ENCODE measurements at regions not wholly inside any gene's neighbourhood (a gene's known extent, or its start where the extent isn't known, plus 50 kb on each side); places are given as distances from the start of the nearest gene placed in this dataset.

DNA sequence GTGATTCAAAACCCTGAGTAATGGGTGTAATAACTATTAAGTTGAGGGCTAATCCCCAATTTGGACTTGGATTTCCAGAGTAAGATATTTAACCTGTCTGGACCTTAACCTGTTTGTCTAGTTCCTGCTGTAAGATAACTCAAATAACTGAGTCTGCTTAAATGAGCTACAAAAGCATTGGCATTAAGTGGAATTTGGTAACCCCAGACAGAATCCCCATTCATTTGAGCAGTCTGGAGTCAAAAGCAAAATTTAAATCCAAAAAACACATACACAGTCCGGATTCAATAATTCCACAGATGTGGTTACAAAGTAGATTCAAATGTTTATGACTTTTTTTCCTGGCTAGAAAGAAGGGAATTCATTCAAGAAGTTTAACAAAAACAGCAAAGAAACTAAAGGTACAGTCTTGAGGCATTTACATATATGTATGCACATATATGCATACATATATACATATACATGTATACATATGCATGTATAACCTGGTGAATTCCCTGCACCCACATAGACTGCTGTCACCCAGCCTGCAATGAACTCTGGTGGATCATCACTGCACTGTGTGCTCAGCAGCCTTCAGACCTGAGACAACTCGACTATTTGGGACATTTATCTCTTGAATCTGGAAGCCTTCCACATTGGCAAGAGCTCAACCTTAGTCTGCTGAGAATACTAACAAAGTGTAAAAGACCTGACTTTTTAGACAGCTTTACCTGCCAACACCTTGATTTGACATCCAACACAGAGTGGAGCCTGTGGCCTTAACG, 205.4 kb downstream of the LURAP1L start:
- Mint-ChIP-seq H3K4me3 (no peak overlapping the region), H3K4me1 (ENCODE audit: low read depth) (no peaks in the 10 kb centered on the region), H3K27ac (no peak overlapping the region), H3K36me3 (ENCODE audit: low read depth) (no peaks in the 10 kb centered on the region), H3K9me3 (peaks cover 18% of the 10 kb centered on the region), H3K27me3 (no peaks in the 10 kb centered on the region)
- ATAC-seq (ENCODE audit: poor library complexity): no peak
- H3K4me1 ChIP-seq (ENCODE audit: insufficient read depth, low read length): no peaks in the 10 kb centered on the region
- peaks cover 0 to 9% of the 10 kb centered on the region in 2 experiments for H3K9me3 ChIP-seq (ENCODE audit: control insufficient read depth in 1 of 2, insufficient read depth in 1 of 2, low read length in 2 of 2)
- no peak overlapping the region for H3K27ac ChIP-seq (ENCODE audit: low read depth in 1 of 2, low read length in 2 of 2)
- ChIA-PET POLR2A (no interaction called here), CTCF (no interaction called here)
- TF ChIP-seq, protein P1, sequence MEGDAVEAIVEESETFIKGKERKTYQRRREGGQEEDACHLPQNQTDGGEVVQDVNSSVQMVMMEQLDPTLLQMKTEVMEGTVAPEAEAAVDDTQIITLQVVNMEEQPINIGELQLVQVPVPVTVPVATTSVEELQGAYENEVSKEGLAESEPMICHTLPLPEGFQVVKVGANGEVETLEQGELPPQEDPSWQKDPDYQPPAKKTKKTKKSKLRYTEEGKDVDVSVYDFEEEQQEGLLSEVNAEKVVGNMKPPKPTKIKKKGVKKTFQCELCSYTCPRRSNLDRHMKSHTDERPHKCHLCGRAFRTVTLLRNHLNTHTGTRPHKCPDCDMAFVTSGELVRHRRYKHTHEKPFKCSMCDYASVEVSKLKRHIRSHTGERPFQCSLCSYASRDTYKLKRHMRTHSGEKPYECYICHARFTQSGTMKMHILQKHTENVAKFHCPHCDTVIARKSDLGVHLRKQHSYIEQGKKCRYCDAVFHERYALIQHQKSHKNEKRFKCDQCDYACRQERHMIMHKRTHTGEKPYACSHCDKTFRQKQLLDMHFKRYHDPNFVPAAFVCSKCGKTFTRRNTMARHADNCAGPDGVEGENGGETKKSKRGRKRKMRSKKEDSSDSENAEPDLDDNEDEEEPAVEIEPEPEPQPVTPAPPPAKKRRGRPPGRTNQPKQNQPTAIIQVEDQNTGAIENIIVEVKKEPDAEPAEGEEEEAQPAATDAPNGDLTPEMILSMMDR (IDR thresholded peaks at IDR 0.05): no peak
- no peak overlapping the region for H3K4me3 ChIP-seq (ENCODE audit: low read length)
- no peak for DNase-seq
- intact Hi-C loops (cut with DNase I, micrococcal nuclease): no loop called here
- no peaks in the 10 kb centered on the region for H3K36me3 ChIP-seq (ENCODE audit: insufficient read depth, low read length)
- H3K27me3 ChIP-seq (ENCODE audit: control insufficient read depth in 1 of 2, insufficient read depth in 2 of 2, low read length in 2 of 2): no peaks in the 10 kb centered on the region

DNA sequence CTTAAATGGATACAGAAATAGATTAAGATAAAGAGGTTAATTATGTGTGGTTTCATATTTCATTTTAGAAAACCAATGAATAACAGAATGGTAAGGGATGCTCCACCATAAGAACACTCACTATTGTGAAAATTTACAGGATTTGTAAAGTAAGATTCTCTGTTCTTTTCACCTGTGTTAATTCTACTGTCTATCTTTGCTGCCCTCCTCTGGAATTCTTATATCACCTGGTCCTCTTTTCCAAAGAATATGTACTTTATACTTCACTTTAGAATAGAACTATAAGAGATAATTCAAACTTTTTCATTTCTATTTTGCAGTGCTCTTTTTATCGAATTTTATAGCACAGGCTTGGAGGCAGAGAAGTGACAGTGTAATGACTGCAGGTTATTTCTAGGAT, 213.4 kb downstream of the LURAP1L start:
- Mint-ChIP-seq H3K4me1 (ENCODE audit: low read depth) (no peaks in the 10 kb centered on the region), H3K27ac (no peak overlapping the region), H3K4me3 (no peak overlapping the region), H3K9me3 (peaks cover 4% of the 10 kb centered on the region), H3K27me3 (no peaks in the 10 kb centered on the region), H3K36me3 (ENCODE audit: low read depth) (no peaks in the 10 kb centered on the region)
- H3K9me3 ChIP-seq (ENCODE audit: control insufficient read depth in 1 of 2, insufficient read depth in 1 of 2, low read length in 2 of 2): no peaks in the 10 kb centered on the region
- no peaks in the 10 kb centered on the region for H3K27me3 ChIP-seq (ENCODE audit: control insufficient read depth in 1 of 2, insufficient read depth in 2 of 2, low read length in 2 of 2)
- intact Hi-C loops (cut with DNase I, micrococcal nuclease): no loop called here
- no peak for ATAC-seq (ENCODE audit: poor library complexity)
- H3K36me3 ChIP-seq (ENCODE audit: insufficient read depth, low read length): no peaks in the 10 kb centered on the region
- no peak overlapping the region for H3K27ac ChIP-seq (ENCODE audit: low read depth in 1 of 2, low read length in 2 of 2)
- no peak for DNase-seq
- TF ChIP-seq, protein P1 (IDR thresholded peaks at IDR 0.05): no peak
- no peaks in the 10 kb centered on the region for H3K4me1 ChIP-seq (ENCODE audit: insufficient read depth, low read length)
- CTCF ChIA-PET: no interaction called here
- H3K4me3 ChIP-seq (ENCODE audit: low read length): no peak overlapping the region
- POLR2A ChIA-PET: no interaction called here

DNA sequence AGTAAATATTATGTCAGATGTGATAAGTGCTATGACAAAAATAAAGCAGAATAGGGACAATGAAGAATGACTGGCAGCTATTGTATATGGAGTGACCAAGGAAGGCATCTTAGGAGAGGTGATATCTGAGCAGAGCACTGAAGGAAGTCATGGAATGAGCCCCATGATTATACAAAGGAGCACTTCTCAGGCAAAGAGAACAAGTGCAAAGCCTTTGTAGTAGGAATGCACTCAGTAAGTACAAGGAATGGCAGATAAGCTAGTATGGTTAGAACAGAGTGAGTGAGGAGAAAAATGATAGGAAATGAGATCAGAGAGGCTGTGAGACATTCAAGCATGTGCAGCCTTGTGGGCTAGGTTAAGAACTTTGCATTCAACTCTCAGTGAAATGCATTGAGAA, 214.8 kb downstream of the LURAP1L start:
- Mint-ChIP-seq H3K4me3 (no peak overlapping the region), H3K4me1 (ENCODE audit: low read depth) (no peaks in the 10 kb centered on the region), H3K27ac (no peak overlapping the region), H3K9me3 (peaks cover 4% of the 10 kb centered on the region), H3K27me3 (no peaks in the 10 kb centered on the region), H3K36me3 (ENCODE audit: low read depth) (no peaks in the 10 kb centered on the region)
- intact Hi-C loops (cut with DNase I, micrococcal nuclease): no loop called here
- Histone ChIP-seq H3K27me3 (ENCODE audit: control insufficient read depth in 1 of 2, insufficient read depth in 2 of 2, low read length in 2 of 2) (no peaks in the 10 kb centered on the region), H3K27ac (ENCODE audit: low read depth in 1 of 2, low read length in 2 of 2) (no peak overlapping the region), H3K4me1 (ENCODE audit: insufficient read depth, low read length) (no peaks in the 10 kb centered on the region), H3K9me3 (ENCODE audit: control insufficient read depth in 1 of 2, insufficient read depth in 1 of 2, low read length in 2 of 2) (no peaks in the 10 kb centered on the region), H3K4me3 (ENCODE audit: low read length) (no peak overlapping the region), H3K36me3 (ENCODE audit: insufficient read depth, low read length) (no peaks in the 10 kb centered on the region)
- DNase-seq (no peak), ATAC-seq (ENCODE audit: poor library complexity) (no peak)
- POLR2A ChIA-PET: no interaction called here
- CTCF ChIA-PET: no interaction called here
- TF ChIP-seq, protein P1 (IDR thresholded peaks at IDR 0.05): no peak
